ENCODE measurements at regions not wholly inside any gene's neighbourhood (a gene's known extent, or its start where the extent isn't known, plus 50 kb on each side); places are given as distances from the start of the nearest gene placed in this dataset.

GRCh38 chr18:2425426-2426317 lies 145.6 kb downstream of the METTL4 start:
- no peak for DNase-seq (ENCODE audit: low spot score)

GRCh38 chr18:2430191-2430590 lies 141.1 kb downstream of the METTL4 start:
- no peak for DNase-seq (ENCODE audit: low spot score)

- no peak for DNase-seq (ENCODE audit: low spot score)
These were observed 139.5 kb downstream of the METTL4 start for GRCh38 chr18:2431806-2432205.

GRCh38 chr18:2433366-2433765 lies 137.9 kb downstream of the METTL4 start:
- no peak for DNase-seq (ENCODE audit: low spot score)

- no peak for DNase-seq (ENCODE audit: low spot score)
These were observed 129.8 kb downstream of the METTL4 start for GRCh38 chr18:2441544-2441943.

GRCh38 chr18:2442006-2442405 lies 129.3 kb downstream of the METTL4 start:
- no peak for DNase-seq (ENCODE audit: low spot score)

- no peak for DNase-seq (ENCODE audit: low spot score)
These were observed 128.5 kb downstream of the METTL4 start for GRCh38 chr18:2442726-2443275.

- no peak for DNase-seq (ENCODE audit: low spot score)
These were observed 127.0 kb downstream of the METTL4 start for GRCh38 chr18:2444201-2444875.

GRCh38 chr18:2448565-2449151 lies 122.6 kb downstream of the METTL4 start:
- no peak for DNase-seq (ENCODE audit: low spot score)

GRCh38 chr18:2451556-2451955 lies 119.7 kb downstream of the METTL4 start:
- DNase-seq (ENCODE audit: low spot score), result no peak

GRCh38 chr18:2459886-2460285 lies 111.4 kb downstream of the METTL4 start:
- DNase-seq (ENCODE audit: low spot score), result no peak

- no peak for DNase-seq (ENCODE audit: low spot score)
These were observed 104.3 kb downstream of the METTL4 start for GRCh38 chr18:2466978-2467377.

GRCh38 chr18:2468051-2468450 lies 103.3 kb downstream of the METTL4 start:
- DNase-seq (ENCODE audit: low spot score), result no peak

GRCh38 chr18:2471523-2471922 lies 99.8 kb downstream of the METTL4 start:
- peak; percentile 2 for DNase-seq (ENCODE audit: low spot score)

GRCh38 chr18:2478662-2479061 lies 92.6 kb downstream of the METTL4 start:
- no peak for DNase-seq (ENCODE audit: low spot score)

- no peak for DNase-seq (ENCODE audit: low spot score)
These were observed 90.8 kb downstream of the METTL4 start for GRCh38 chr18:2480536-2480935.

GRCh38 chr18:2482706-2483475 lies 88.4 kb downstream of the METTL4 start:
- no peak for DNase-seq (ENCODE audit: low spot score)

- no peak for DNase-seq (ENCODE audit: low spot score)
These were observed 85.3 kb downstream of the METTL4 start for GRCh38 chr18:2485983-2486382.

GRCh38 chr18:2486426-2486825 lies 84.9 kb downstream of the METTL4 start:
- no peak for DNase-seq (ENCODE audit: low spot score)

All from activated CD4-positive, alpha-beta T cell treated with anti-CD3 and anti-CD28 coated beads, Interleukin-2, Interleukin-4, amounts not matched to agents 100 ng/mL and 50 ng/mL, durations not matched to agents 16 hours and 8 hours (primary cell).